ENCODE measurements at regions not wholly inside any gene's neighbourhood (a gene's known extent, or its start where the extent isn't known, plus 50 kb on each side); places are given as distances from the start of the nearest gene placed in this dataset.

DNA sequence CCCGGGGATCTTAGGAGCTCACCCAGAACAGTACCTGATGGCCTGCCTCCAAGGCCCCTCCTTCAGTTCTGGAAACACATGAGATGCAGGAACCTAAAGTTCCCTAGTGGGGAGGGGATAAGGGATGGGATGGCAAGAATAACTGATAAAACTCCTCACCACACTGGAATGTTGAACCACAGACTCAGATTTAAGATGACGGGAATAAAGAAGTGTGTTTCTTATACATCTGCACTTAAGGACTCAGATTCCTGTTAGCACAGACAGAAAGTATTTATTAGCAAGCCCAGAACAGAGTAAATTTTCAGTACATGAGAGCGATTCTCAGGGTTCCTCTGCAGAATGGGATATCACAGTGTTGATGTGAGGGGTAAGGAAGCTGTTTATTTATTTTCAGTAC lies 245.2 kb downstream of the TLE3 start:
- no peaks in the 10 kb centered on the region for H3K4me1 ChIP-seq (replicated peaks)
- TF ChIP-seq POLR2AphosphoS5 (IDR thresholded peaks at IDR 0.05): no peak
- TF ChIP-seq POLR2A (IDR thresholded peaks at IDR 0.05): no peak
- no peak for TF ChIP-seq CTCF (IDR thresholded peaks at IDR 0.05)
- no peak overlapping the region for H3K4me3 ChIP-seq
- intact Hi-C loops (cut with DNase I): no loop called here
- no peak for DNase-seq (ENCODE audit: low spot score)
- 80% methylated on average over 3 of the region's 3 CpGs for WGBS
- no peaks in the 10 kb centered on the region for H3K9me3 ChIP-seq
- no peaks in the 10 kb centered on the region for H3K27me3 ChIP-seq (replicated peaks; ENCODE audit: insufficient read depth)
- H3K36me3 ChIP-seq: no peaks in the 10 kb centered on the region
- no peak overlapping the region for H3K27ac ChIP-seq

- intact Hi-C loops (cut with DNase I): no loop called here
- Histone ChIP-seq H3K4me1 (replicated peaks) (no peaks in the 10 kb centered on the region), H3K27me3 (replicated peaks; ENCODE audit: insufficient read depth) (no peaks in the 10 kb centered on the region), H3K9me3 (no peaks in the 10 kb centered on the region), H3K4me3 (no peak overlapping the region), H3K36me3 (no peaks in the 10 kb centered on the region), H3K27ac (no peak overlapping the region)
- DNase-seq (ENCODE audit: low spot score): no peak
- 78% methylated on average over 4 of the region's 4 CpGs for WGBS
- no peak for TF ChIP-seq POLR2A (IDR thresholded peaks at IDR 0.05)
- no peak for TF ChIP-seq POLR2AphosphoS5 (IDR thresholded peaks at IDR 0.05)
- no peak for TF ChIP-seq CTCF (IDR thresholded peaks at IDR 0.05)
These were observed 244.8 kb downstream of the TLE3 start for GRCh38 chr15:69852916-69853315.

DNA sequence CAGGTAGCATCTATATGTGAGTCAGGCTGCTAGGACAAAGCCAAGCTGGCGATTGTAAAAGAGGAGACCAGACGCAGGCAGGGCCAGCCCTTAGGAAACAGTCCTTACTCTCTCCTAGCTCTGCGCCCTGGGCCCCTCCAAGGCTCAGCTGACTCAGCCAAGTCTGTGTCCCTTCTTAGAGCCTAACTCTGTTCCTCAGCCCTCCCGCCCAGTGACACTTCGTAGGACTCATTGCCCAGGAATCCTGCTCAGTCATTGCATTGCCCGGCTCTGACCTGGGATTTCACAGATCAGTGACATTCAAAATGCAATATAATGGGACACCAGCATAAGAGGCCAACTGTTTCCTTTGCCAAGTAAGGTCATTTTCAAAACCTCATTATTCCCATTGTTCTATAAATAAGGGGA lies 244.2 kb downstream of the TLE3 start:
- intact Hi-C loops (cut with DNase I): no loop called here
- no peak overlapping the region for H3K4me3 ChIP-seq
- no peaks in the 10 kb centered on the region for H3K36me3 ChIP-seq
- TF ChIP-seq POLR2A (IDR thresholded peaks at IDR 0.05) (no peak), CTCF (IDR thresholded peaks at IDR 0.05) (no peak), POLR2AphosphoS5 (IDR thresholded peaks at IDR 0.05) (no peak)
- no peak for DNase-seq (ENCODE audit: low spot score)
- H3K27ac ChIP-seq: no peak overlapping the region
- H3K4me1 ChIP-seq (replicated peaks): no peaks in the 10 kb centered on the region
- H3K27me3 ChIP-seq (replicated peaks; ENCODE audit: insufficient read depth): no peaks in the 10 kb centered on the region
- WGBS: 81% methylated on average over 6 of the region's 6 CpGs
- no peaks in the 10 kb centered on the region for H3K9me3 ChIP-seq

GRCh38 chr15:69854001-69854400 lies 243.7 kb downstream of the TLE3 start:
- intact Hi-C loops (cut with DNase I): no loop called here
- Histone ChIP-seq H3K4me3 (no peak overlapping the region), H3K27ac (no peak overlapping the region), H3K9me3 (no peaks in the 10 kb centered on the region), H3K36me3 (no peaks in the 10 kb centered on the region), H3K27me3 (replicated peaks; ENCODE audit: insufficient read depth) (no peaks in the 10 kb centered on the region), H3K4me1 (replicated peaks) (no peaks in the 10 kb centered on the region)
- no peak for TF ChIP-seq CTCF (IDR thresholded peaks at IDR 0.05)
- TF ChIP-seq POLR2AphosphoS5 (IDR thresholded peaks at IDR 0.05): no peak
- no peak for TF ChIP-seq POLR2A (IDR thresholded peaks at IDR 0.05)
- WGBS: 73% methylated on average over 4 of the region's 4 CpGs
- DNase-seq (ENCODE audit: low spot score): no peak

- no peak for TF ChIP-seq POLR2A (IDR thresholded peaks at IDR 0.05)
- no peak for TF ChIP-seq CTCF (IDR thresholded peaks at IDR 0.05)
- TF ChIP-seq POLR2AphosphoS5 (IDR thresholded peaks at IDR 0.05): no peak
- 88% methylated on average over 11 of the region's 11 CpGs for WGBS
- intact Hi-C loops (cut with DNase I): no loop called here
These were observed 243.1 kb downstream of the TLE3 start for GRCh38 chr15:69854521-69855181.

More at GRCh38 chr15:69854521-69855181, 243.1 kb downstream of the TLE3 start:
- Histone ChIP-seq H3K27me3 (replicated peaks; ENCODE audit: insufficient read depth) (no peaks in the 10 kb centered on the region), H3K36me3 (no peaks in the 10 kb centered on the region), H3K27ac (no peak overlapping the region), H3K4me1 (replicated peaks) (no peaks in the 10 kb centered on the region), H3K9me3 (no peaks in the 10 kb centered on the region), H3K4me3 (no peak overlapping the region)
- no peak for DNase-seq (ENCODE audit: low spot score)

Measured in prostate gland (tissue), 2 donors.